Colonic mucosa (tissue), 4 donors: ENCODE measurements at regions not wholly inside any gene's neighbourhood (a gene's known extent, or its start where the extent isn't known, plus 50 kb on each side); places are given as distances from the start of the nearest gene placed in this dataset.

Experiments
- DNase-seq: peaks from one replicate; pipeline ENCODE4 v3.0.0-alpha.2; 2020
- H3K27ac ChIP-seq: fragments of 200-600 bp; one replicate; pipeline ENCODE4 v1.8.0; 2021
- H3K27me3 ChIP-seq: fragments of 200-600 bp; one replicate; pipeline ENCODE4 v1.8.0; 2021
- H3K36me3 ChIP-seq: fragments of 200-600 bp; one replicate; pipeline ENCODE4 v1.8.0; 2021
- H3K4me1 ChIP-seq: fragments of 200-600 bp; one replicate; pipeline ENCODE4 v1.8.0; 2021; ENCODE audit warnings: mild to moderate bottlenecking
- H3K4me3 ChIP-seq: fragments of 200-600 bp; one replicate; pipeline ENCODE4 v1.8.0; 2021
- H3K9ac ChIP-seq, 2 donors: one replicate each; pipeline ENCODE4 v1.7.0; 2013; ENCODE audit warnings: control low read depth in 2 of 2, low read depth in 2 of 2, low read length in 2 of 2
- H3K9me3 ChIP-seq: fragments of 200-600 bp; one replicate; pipeline ENCODE4 v1.8.0; 2021
- CTCF ChIP-seq: fragments of 200-600 bp; IDR thresholded peaks from one replicate; pipeline ENCODE4 v1.8.0; 2022; ENCODE audit warnings: antibody characterized with exemption, mild to moderate bottlenecking
- intact Hi-C: fragments of 100-400 bp; cut with DNase I; formaldehyde crosslinking; loops from one replicate; pipeline ENCODE4 v1.14.1; 2022
- donor health status: healthy.
- donor health status: DM: no; HTN: no; CAD: no.
- donor health status: DM: no; HTN: no; CAD: no.

- no peak for DNase-seq
- Histone ChIP-seq H3K9me3 (no peaks in the 10 kb centered on the region), H3K4me3 (no peak overlapping the region), H3K36me3 (no peaks in the 10 kb centered on the region), H3K27ac (no peak overlapping the region), H3K4me1 (no peaks in the 10 kb centered on the region), H3K9ac (no peak overlapping the region), H3K27me3 (no peaks in the 10 kb centered on the region)
- TF ChIP-seq CTCF: no peak
- intact Hi-C loops: no loop called here
These were observed 111.8 kb downstream of the CAVIN4 start for GRCh38 chr9:100689635-100690034.

- Histone ChIP-seq H3K4me3 (no peak overlapping the region), H3K27ac (no peak overlapping the region), H3K4me1 (no peaks in the 10 kb centered on the region), H3K36me3 (no peaks in the 10 kb centered on the region), H3K9me3 (no peaks in the 10 kb centered on the region), H3K9ac (no peak overlapping the region), H3K27me3 (no peaks in the 10 kb centered on the region)
- DNase-seq: no peak
- TF ChIP-seq CTCF: no peak
- intact Hi-C loops: no loop called here
These were observed 112.6 kb downstream of the CAVIN4 start for GRCh38 chr9:100690438-100690837.

- Histone ChIP-seq H3K27me3 (no peaks in the 10 kb centered on the region), H3K9ac (no peak overlapping the region), H3K9me3 (no peaks in the 10 kb centered on the region), H3K36me3 (no peaks in the 10 kb centered on the region), H3K4me1 (no peaks in the 10 kb centered on the region), H3K4me3 (no peak overlapping the region), H3K27ac (no peak overlapping the region)
- intact Hi-C loops: no loop called here
- TF ChIP-seq CTCF: no peak
- no peak for DNase-seq
These were observed 119.5 kb downstream of the CAVIN4 start for GRCh38 chr9:100697339-100697738.

- Histone ChIP-seq H3K9me3 (no peaks in the 10 kb centered on the region), H3K27ac (no peak overlapping the region), H3K4me3 (no peak overlapping the region), H3K27me3 (no peaks in the 10 kb centered on the region), H3K9ac (no peak overlapping the region), H3K36me3 (no peaks in the 10 kb centered on the region), H3K4me1 (no peaks in the 10 kb centered on the region)
- intact Hi-C loops: no loop called here
- no peak for TF ChIP-seq CTCF
- no peak for DNase-seq
These were observed 121.1 kb downstream of the CAVIN4 start for GRCh38 chr9:100698945-100699344.

GRCh38 chr9:100699668-100700067, 121.8 kb downstream of the CAVIN4 start:
- Histone ChIP-seq H3K9ac (no peak overlapping the region), H3K4me3 (no peak overlapping the region), H3K27ac (no peak overlapping the region), H3K9me3 (no peaks in the 10 kb centered on the region), H3K4me1 (no peaks in the 10 kb centered on the region), H3K36me3 (no peaks in the 10 kb centered on the region), H3K27me3 (no peaks in the 10 kb centered on the region)
- DNase-seq: no peak
- no peak for TF ChIP-seq CTCF
- intact Hi-C loops: no loop called here
